Stomach (tissue), 4 donors: ENCODE measurements at regions not wholly inside any gene's neighbourhood (a gene's known extent, or its start where the extent isn't known, plus 50 kb on each side); places are given as distances from the start of the nearest gene placed in this dataset.

Source experiments
- EP300 ChIP-seq: sonication (generic); formaldehyde crosslinking; IDR thresholded peaks from one replicate; pipeline ENCODE4 v1.6.1; 2017; ENCODE audit warnings: antibody characterized with exemption
- POLR2A ChIP-seq, 4 donors: fragments of 450-650 bp; IDR thresholded peaks; one replicate each; pipeline ENCODE4 v1.6.1; 2016; ENCODE audit warnings: antibody characterized with exemption in 4 of 4, control low read depth in 2 of 4, mild to moderate bottlenecking in 1 of 4, moderate library complexity in 1 of 4
- POLR2AphosphoS5 ChIP-seq, 3 donors: sonication (generic); formaldehyde crosslinking; IDR thresholded peaks; one replicate each; pipeline ENCODE4 v1.6.1; 2016; ENCODE audit warnings: antibody characterized with exemption in 3 of 3
- TF ChIP-seq, protein P1 (sequence below), 7 experiments: fragments of 450-650 bp in 4 of 7; fragments of 200-600 bp in 3 of 7; sonication (generic) in 3 of 7; IDR thresholded peaks; one replicate each; pipeline ENCODE4 v1.5.1; 2016 to 2019; ENCODE audit warnings: antibody characterized with exemption in 7 of 7, control low read depth in 2 of 7, mild to moderate bottlenecking in 1 of 7

GRCh38 chr17:72588961-72589360, 468.1 kb downstream of the SOX9 start:
- TF ChIP-seq, protein P1, sequence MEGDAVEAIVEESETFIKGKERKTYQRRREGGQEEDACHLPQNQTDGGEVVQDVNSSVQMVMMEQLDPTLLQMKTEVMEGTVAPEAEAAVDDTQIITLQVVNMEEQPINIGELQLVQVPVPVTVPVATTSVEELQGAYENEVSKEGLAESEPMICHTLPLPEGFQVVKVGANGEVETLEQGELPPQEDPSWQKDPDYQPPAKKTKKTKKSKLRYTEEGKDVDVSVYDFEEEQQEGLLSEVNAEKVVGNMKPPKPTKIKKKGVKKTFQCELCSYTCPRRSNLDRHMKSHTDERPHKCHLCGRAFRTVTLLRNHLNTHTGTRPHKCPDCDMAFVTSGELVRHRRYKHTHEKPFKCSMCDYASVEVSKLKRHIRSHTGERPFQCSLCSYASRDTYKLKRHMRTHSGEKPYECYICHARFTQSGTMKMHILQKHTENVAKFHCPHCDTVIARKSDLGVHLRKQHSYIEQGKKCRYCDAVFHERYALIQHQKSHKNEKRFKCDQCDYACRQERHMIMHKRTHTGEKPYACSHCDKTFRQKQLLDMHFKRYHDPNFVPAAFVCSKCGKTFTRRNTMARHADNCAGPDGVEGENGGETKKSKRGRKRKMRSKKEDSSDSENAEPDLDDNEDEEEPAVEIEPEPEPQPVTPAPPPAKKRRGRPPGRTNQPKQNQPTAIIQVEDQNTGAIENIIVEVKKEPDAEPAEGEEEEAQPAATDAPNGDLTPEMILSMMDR (IDR thresholded peaks at IDR 0.05), result no peak
- TF ChIP-seq POLR2AphosphoS5 (IDR thresholded peaks at IDR 0.05) (peak in 2 of 3 donors; percentile 84 to 90), POLR2A (IDR thresholded peaks at IDR 0.05) (no peak), EP300 (no peak)
